ENCODE measurements at regions not wholly inside any gene's neighbourhood (a gene's known extent, or its start where the extent isn't known, plus 50 kb on each side); places are given as distances from the start of the nearest gene placed in this dataset.

- no peak for DNase-seq (ENCODE audit: low read depth, low spot score)
- Histone ChIP-seq H3K4me3 (ENCODE audit: low read depth, low read length) (no peak overlapping the region), H3K27ac (ENCODE audit: low read depth, low read length) (no peak overlapping the region), H3K9me3 (ENCODE audit: control insufficient read depth, insufficient read depth, low read length) (no peaks in the 10 kb centered on the region), H3K27me3 (ENCODE audit: control insufficient read depth, insufficient read depth, low read length) (no peaks in the 10 kb centered on the region)
- TF ChIP-seq, protein P1, sequence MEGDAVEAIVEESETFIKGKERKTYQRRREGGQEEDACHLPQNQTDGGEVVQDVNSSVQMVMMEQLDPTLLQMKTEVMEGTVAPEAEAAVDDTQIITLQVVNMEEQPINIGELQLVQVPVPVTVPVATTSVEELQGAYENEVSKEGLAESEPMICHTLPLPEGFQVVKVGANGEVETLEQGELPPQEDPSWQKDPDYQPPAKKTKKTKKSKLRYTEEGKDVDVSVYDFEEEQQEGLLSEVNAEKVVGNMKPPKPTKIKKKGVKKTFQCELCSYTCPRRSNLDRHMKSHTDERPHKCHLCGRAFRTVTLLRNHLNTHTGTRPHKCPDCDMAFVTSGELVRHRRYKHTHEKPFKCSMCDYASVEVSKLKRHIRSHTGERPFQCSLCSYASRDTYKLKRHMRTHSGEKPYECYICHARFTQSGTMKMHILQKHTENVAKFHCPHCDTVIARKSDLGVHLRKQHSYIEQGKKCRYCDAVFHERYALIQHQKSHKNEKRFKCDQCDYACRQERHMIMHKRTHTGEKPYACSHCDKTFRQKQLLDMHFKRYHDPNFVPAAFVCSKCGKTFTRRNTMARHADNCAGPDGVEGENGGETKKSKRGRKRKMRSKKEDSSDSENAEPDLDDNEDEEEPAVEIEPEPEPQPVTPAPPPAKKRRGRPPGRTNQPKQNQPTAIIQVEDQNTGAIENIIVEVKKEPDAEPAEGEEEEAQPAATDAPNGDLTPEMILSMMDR (IDR thresholded peaks at IDR 0.05; ENCODE audit: low read depth, low read length) = no peak
- POLR2A ChIA-PET = no interaction called here
- CTCF ChIA-PET = no interaction called here
These were observed 604.0 kb upstream of the SLITRK6 start for GRCh38 chr13:86403181-86403580.

- ChIA-PET POLR2A (no interaction called here), CTCF (no interaction called here)
- H3K4me3 ChIP-seq (ENCODE audit: low read depth, low read length) = no peak overlapping the region
- no peaks in the 10 kb centered on the region for H3K9me3 ChIP-seq (ENCODE audit: control insufficient read depth, insufficient read depth, low read length)
- DNase-seq (ENCODE audit: low read depth, low spot score) = no peak
- no peaks in the 10 kb centered on the region for H3K27me3 ChIP-seq (ENCODE audit: control insufficient read depth, insufficient read depth, low read length)
- no peak overlapping the region for H3K27ac ChIP-seq (ENCODE audit: low read depth, low read length)
- TF ChIP-seq, protein P1 (IDR thresholded peaks at IDR 0.05; ENCODE audit: low read depth, low read length) = no peak
These were observed 610.4 kb upstream of the SLITRK6 start for GRCh38 chr13:86409466-86410241.

GRCh38 chr13:86425170-86425815 is 626.1 kb upstream of the SLITRK6 start:
- Histone ChIP-seq H3K27ac (ENCODE audit: low read depth, low read length) (no peak overlapping the region), H3K4me3 (ENCODE audit: low read depth, low read length) (no peak overlapping the region), H3K27me3 (ENCODE audit: control insufficient read depth, insufficient read depth, low read length) (no peaks in the 10 kb centered on the region), H3K9me3 (ENCODE audit: control insufficient read depth, insufficient read depth, low read length) (no peaks in the 10 kb centered on the region)
- DNase-seq (ENCODE audit: low read depth, low spot score) = no peak
- CTCF ChIA-PET = no interaction called here
- POLR2A ChIA-PET = no interaction called here
- TF ChIP-seq, protein P1 (IDR thresholded peaks at IDR 0.05; ENCODE audit: low read depth, low read length) = no peak

DNA sequence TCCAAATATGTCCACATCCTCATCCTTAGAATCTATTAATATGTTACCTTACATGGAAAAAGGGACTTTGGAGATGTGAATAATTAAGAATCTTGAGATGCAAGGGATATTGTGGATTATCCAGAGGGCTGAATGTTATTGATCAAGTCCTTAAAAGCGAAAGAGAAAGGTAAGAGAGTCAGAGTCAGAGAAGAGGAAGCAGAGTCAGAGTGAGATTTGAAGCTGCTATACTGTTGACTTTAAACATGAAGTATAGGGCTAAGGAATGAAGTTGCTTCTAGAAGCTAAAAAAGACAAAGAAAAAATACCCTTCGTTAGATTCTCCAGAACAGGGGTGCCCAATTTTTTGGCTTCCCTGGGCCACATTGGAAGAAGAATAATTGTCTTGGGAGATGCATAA is 627.2 kb upstream of the SLITRK6 start:
- ChIA-PET CTCF (no interaction called here), POLR2A (no interaction called here)
- DNase-seq (ENCODE audit: low read depth, low spot score) = no peak
- no peaks in the 10 kb centered on the region for H3K9me3 ChIP-seq (ENCODE audit: control insufficient read depth, insufficient read depth, low read length)
- no peak overlapping the region for H3K27ac ChIP-seq (ENCODE audit: low read depth, low read length)
- H3K27me3 ChIP-seq (ENCODE audit: control insufficient read depth, insufficient read depth, low read length) = no peaks in the 10 kb centered on the region
- TF ChIP-seq, protein P1 (IDR thresholded peaks at IDR 0.05; ENCODE audit: low read depth, low read length) = no peak
- H3K4me3 ChIP-seq (ENCODE audit: low read depth, low read length) = no peak overlapping the region

DNA sequence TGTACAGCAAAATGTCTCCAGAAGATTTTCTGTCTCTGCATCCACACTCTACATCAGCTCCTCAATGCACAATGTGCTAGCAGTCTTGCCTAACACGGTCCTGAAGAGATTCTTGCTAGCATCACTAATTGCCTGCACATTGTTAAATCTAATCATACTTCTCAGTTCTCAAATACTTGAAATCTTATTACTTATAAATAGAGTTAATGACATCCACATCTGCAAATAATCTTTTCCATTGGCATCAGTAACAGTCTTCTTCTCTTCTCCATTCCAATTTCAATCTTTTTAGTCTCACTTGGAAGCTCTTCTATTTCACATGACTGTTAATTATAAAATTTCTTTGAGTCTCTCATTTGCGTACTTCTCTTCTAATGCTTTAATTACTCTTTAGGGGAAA is 630.5 kb upstream of the SLITRK6 start:
- CTCF ChIA-PET = no interaction called here
- Histone ChIP-seq H3K9me3 (ENCODE audit: control insufficient read depth, insufficient read depth, low read length) (no peaks in the 10 kb centered on the region), H3K27me3 (ENCODE audit: control insufficient read depth, insufficient read depth, low read length) (no peaks in the 10 kb centered on the region), H3K4me3 (ENCODE audit: low read depth, low read length) (no peak overlapping the region), H3K27ac (ENCODE audit: low read depth, low read length) (no peak overlapping the region)
- TF ChIP-seq, protein P1 (IDR thresholded peaks at IDR 0.05; ENCODE audit: low read depth, low read length) = no peak
- no peak for DNase-seq (ENCODE audit: low read depth, low spot score)
- POLR2A ChIA-PET = no interaction called here
